SK-N-SH treated with all-trans-retinoic acid at 6 μM for 48 hours (cell line): ENCODE measurements at regions not wholly inside any gene's neighbourhood (a gene's known extent, or its start where the extent isn't known, plus 50 kb on each side); places are given as distances from the start of the nearest gene placed in this dataset.

Experiments used
- RARB ChIP-seq: fragments of 250-450 bp; sonication (Bioruptor Pico); IDR thresholded peaks from 2 replicates; pipeline ENCODE4 v1.8.0; 2021; ENCODE audit warnings: mild to moderate bottlenecking, moderate library complexity
- TOX ChIP-seq: fragments of 250-450 bp; sonication (Bioruptor Pico); IDR thresholded peaks from 2 replicates; pipeline ENCODE4 v1.8.0; 2021; ENCODE audit warnings: mild to moderate bottlenecking, moderate library complexity, borderline replicate concordance
- ZC3H10 ChIP-seq: fragments of 250-450 bp; sonication (Bioruptor Pico); IDR thresholded peaks from 2 replicates; pipeline ENCODE4 v1.5.1; 2021; ENCODE audit warnings: mild to moderate bottlenecking, moderate library complexity
- ZFP3 ChIP-seq: fragments of 250-450 bp; sonication (Bioruptor Pico); IDR thresholded peaks from 2 replicates; pipeline ENCODE4 v1.5.0; 2020; ENCODE audit warnings: mild to moderate bottlenecking, moderate library complexity
- ZFP30 ChIP-seq: fragments of 450-650 bp; formaldehyde crosslinking; IDR thresholded peaks from 2 replicates; pipeline ENCODE4 v1.5.0; 2022; ENCODE audit warnings: mild to moderate bottlenecking, moderate library complexity
- TF ChIP-seq, protein P1 (sequence below): fragments of 250-450 bp; sonication (Bioruptor Pico); IDR thresholded peaks from 2 replicates; pipeline ENCODE4 v1.5.1; 2020; ENCODE audit warnings: low read depth, mild to moderate bottlenecking, moderate library complexity
- TF ChIP-seq, protein P2 (sequence below): fragments of 250-450 bp; sonication (Bioruptor Pico); IDR thresholded peaks from 2 replicates; pipeline ENCODE4 v1.8.0; 2020; ENCODE audit warnings: mild to moderate bottlenecking, moderate library complexity, borderline replicate concordance

DNA sequence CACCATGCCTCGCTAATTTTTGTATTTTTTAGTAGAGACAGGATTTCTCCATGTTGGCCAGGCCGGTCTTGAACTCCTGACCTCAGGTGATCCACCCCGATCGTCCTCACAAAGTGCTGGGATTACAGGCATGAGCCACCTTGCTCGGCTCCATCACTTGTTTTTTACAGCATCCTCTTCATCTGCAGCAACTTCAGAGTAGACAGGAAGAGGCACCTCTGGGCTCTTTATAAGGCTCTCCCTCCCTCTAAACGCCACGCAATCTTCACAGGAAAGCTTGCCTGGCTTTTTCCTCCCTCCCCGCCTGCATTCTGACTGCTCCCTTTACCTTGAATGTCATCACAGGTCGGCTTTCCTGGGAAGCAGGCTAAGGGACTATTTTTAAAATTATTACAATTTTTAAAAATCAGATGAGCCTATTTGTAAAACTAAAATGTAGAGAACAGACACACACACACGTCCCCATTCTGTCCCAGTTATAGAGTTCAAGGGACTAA, 111.5 kb upstream of the LDB2 start:
- TF ChIP-seq TOX (CRISPR knock-in tag) (no peak), ZFP30 (CRISPR knock-in tag) (no peak), ZFP3 (CRISPR knock-in tag) (no peak), ZC3H10 (CRISPR knock-in tag) (no peak), RARB (CRISPR knock-in tag) (no peak)
- TF ChIP-seq, protein P1, sequence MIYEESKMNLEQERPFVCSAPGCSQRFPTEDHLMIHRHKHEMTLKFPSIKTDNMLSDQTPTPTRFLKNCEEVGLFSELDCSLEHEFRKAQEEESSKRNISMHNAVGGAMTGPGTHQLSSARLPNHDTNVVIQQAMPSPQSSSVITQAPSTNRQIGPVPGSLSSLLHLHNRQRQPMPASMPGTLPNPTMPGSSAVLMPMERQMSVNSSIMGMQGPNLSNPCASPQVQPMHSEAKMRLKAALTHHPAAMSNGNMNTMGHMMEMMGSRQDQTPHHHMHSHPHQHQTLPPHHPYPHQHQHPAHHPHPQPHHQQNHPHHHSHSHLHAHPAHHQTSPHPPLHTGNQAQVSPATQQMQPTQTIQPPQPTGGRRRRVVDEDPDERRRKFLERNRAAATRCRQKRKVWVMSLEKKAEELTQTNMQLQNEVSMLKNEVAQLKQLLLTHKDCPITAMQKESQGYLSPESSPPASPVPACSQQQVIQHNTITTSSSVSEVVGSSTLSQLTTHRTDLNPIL (CRISPR knock-in tag) = no peak
- TF ChIP-seq, protein P2, sequence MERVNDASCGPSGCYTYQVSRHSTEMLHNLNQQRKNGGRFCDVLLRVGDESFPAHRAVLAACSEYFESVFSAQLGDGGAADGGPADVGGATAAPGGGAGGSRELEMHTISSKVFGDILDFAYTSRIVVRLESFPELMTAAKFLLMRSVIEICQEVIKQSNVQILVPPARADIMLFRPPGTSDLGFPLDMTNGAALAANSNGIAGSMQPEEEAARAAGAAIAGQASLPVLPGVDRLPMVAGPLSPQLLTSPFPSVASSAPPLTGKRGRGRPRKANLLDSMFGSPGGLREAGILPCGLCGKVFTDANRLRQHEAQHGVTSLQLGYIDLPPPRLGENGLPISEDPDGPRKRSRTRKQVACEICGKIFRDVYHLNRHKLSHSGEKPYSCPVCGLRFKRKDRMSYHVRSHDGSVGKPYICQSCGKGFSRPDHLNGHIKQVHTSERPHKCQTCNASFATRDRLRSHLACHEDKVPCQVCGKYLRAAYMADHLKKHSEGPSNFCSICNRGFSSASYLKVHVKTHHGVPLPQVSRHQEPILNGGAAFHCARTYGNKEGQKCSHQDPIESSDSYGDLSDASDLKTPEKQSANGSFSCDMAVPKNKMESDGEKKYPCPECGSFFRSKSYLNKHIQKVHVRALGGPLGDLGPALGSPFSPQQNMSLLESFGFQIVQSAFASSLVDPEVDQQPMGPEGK (CRISPR knock-in tag) = no peak
